OCI-LY3 (cell line): ENCODE measurements at regions not wholly inside any gene's neighbourhood (a gene's known extent, or its start where the extent isn't known, plus 50 kb on each side); places are given as distances from the start of the nearest gene placed in this dataset.

ENCODE experiments used
- H2AFZ ChIP-seq: fragments of 200-600, 300-600 bp; shearing (Covaris generic); 2 replicates; pipeline ENCODE4 v1.6.0; 2014; ENCODE audit warnings: antibody characterized with exemption, low read depth, low read length
- H3K27ac ChIP-seq: fragments of 200-600, 300-600 bp; sonication (generic); 2 replicates; pipeline ENCODE4 v1.5.1; 2014; ENCODE audit warnings: mild to moderate bottlenecking, low read length, moderate library complexity, mixed read lengths
- H3K27me3 ChIP-seq: fragments of 200-600, 300-600 bp; sonication (generic); 2 replicates; pipeline ENCODE4 v1.6.1; 2014; ENCODE audit warnings: low read depth, low read length, mixed read lengths
- H3K36me3 ChIP-seq: fragments of 200-600, 300-600 bp; sonication (generic); replicated peaks from 2 replicates; pipeline ENCODE3; 2014; ENCODE audit warnings: low read depth, low read length, mixed read lengths
- H3K4me1 ChIP-seq: fragments of 300-600, 200-600 bp; sonication (generic); 2 replicates; pipeline ENCODE4 v1.6.1; 2014; ENCODE audit warnings: low read length, mixed read lengths
- H3K4me2 ChIP-seq: fragments of 200-600, 300-600 bp; sonication (generic); 2 replicates; pipeline ENCODE4 v1.6.1; 2014; ENCODE audit warnings: low read length, mixed read lengths
- H3K4me3 ChIP-seq: fragments of 300-600, 200-600 bp; sonication (generic); 2 replicates; pipeline ENCODE4 v1.5.1; 2014; ENCODE audit warnings: antibody characterized with exemption, mild to moderate bottlenecking, low read length, moderate library complexity
- H3K79me2 ChIP-seq: fragments of 300-600, 200-600 bp; shearing (Covaris generic); 2 replicates; pipeline ENCODE4 v1.6.1; 2014; ENCODE audit warnings: mild to moderate bottlenecking, low read length, mixed read lengths
- H3K9ac ChIP-seq: fragments of 300-600, 200-600 bp; shearing (Covaris generic); 2 replicates; pipeline ENCODE4 v1.6.0; 2014; ENCODE audit warnings: mild to moderate bottlenecking, low read length, moderate library complexity
- H3K9me3 ChIP-seq: fragments of 200-600, 300-600 bp; shearing (Covaris generic); 2 replicates; pipeline ENCODE4 v1.6.1; 2014; ENCODE audit warnings: low read length, mixed read lengths; ENCODE audit not compliant: insufficient read depth
- H4K20me1 ChIP-seq: fragments of 200-600, 300-600 bp; sonication (generic); 2 replicates; pipeline ENCODE4 v1.6.1; 2016; ENCODE audit warnings: low read length, mixed read lengths; ENCODE audit not compliant: insufficient read depth
- CTCF ChIP-seq: fragments of 200-600, 300-600 bp; sonication (generic); IDR thresholded peaks from 2 replicates; pipeline ENCODE4 v1.5.1; 2014; ENCODE audit warnings: antibody characterized with exemption, low read length, low read depth
- EZH2phosphoT487 ChIP-seq: fragments of 200-600 bp; shearing (Covaris generic); IDR thresholded peaks from 2 replicates; pipeline ENCODE4 v1.6.1; 2018; ENCODE audit warnings: antibody characterized with exemption, mixed run types, low read depth

GRCh38 chr5:18098691-18099090 lies 464.4 kb downstream of the TAF11L14 start:
- Histone ChIP-seq H4K20me1 (no peaks in the 10 kb centered on the region), H3K79me2 (no peaks in the 10 kb centered on the region), H3K4me2 (no peak overlapping the region), H3K27ac (no peak overlapping the region), H3K36me3 (no peaks in the 10 kb centered on the region), H3K27me3 (no peaks in the 10 kb centered on the region), H2AFZ (no peak overlapping the region), H3K4me1 (no peaks in the 10 kb centered on the region), H3K4me3 (no peak overlapping the region), H3K9ac (no peak overlapping the region), H3K9me3 (no peaks in the 10 kb centered on the region)
- TF ChIP-seq EZH2phosphoT487 (no peak), CTCF (no peak)

- TF ChIP-seq CTCF (no peak), EZH2phosphoT487 (no peak)
- Histone ChIP-seq H3K36me3 (no peaks in the 10 kb centered on the region), H3K79me2 (no peaks in the 10 kb centered on the region), H2AFZ (no peak overlapping the region), H3K4me1 (no peaks in the 10 kb centered on the region), H3K9ac (no peak overlapping the region), H3K4me2 (no peak overlapping the region), H3K27me3 (no peaks in the 10 kb centered on the region), H3K27ac (no peak overlapping the region), H3K9me3 (no peaks in the 10 kb centered on the region), H4K20me1 (no peaks in the 10 kb centered on the region), H3K4me3 (no peak overlapping the region)
These were observed 465.0 kb downstream of the TAF11L14 start for GRCh38 chr5:18099261-18099660.

- no peaks in the 10 kb centered on the region for H3K9me3 ChIP-seq
- H3K27me3 ChIP-seq, result no peaks in the 10 kb centered on the region
- H3K36me3 ChIP-seq, result no peaks in the 10 kb centered on the region
- H2AFZ ChIP-seq, result no peak overlapping the region
- no peak overlapping the region for H3K9ac ChIP-seq
- no peak for TF ChIP-seq CTCF
- no peak for TF ChIP-seq EZH2phosphoT487
- no peaks in the 10 kb centered on the region for H4K20me1 ChIP-seq
- H3K4me3 ChIP-seq, result no peak overlapping the region
- H3K4me2 ChIP-seq, result no peak overlapping the region
- no peaks in the 10 kb centered on the region for H3K79me2 ChIP-seq
- H3K4me1 ChIP-seq, result no peaks in the 10 kb centered on the region
- H3K27ac ChIP-seq, result no peak overlapping the region
These were observed 467.3 kb downstream of the TAF11L14 start for GRCh38 chr5:18101532-18101931.

- Histone ChIP-seq H3K4me1 (no peaks in the 10 kb centered on the region), H3K4me2 (no peak overlapping the region), H4K20me1 (no peaks in the 10 kb centered on the region), H3K27ac (no peak overlapping the region), H3K9ac (no peak overlapping the region), H3K9me3 (no peaks in the 10 kb centered on the region), H3K79me2 (no peaks in the 10 kb centered on the region), H3K4me3 (no peak overlapping the region), H3K27me3 (no peaks in the 10 kb centered on the region), H2AFZ (no peak overlapping the region), H3K36me3 (no peaks in the 10 kb centered on the region)
- TF ChIP-seq CTCF (no peak), EZH2phosphoT487 (no peak)
These were observed 468.5 kb downstream of the TAF11L14 start for GRCh38 chr5:18102733-18103132.
